ENCODE measurements at regions not wholly inside any gene's neighbourhood (a gene's known extent, or its start where the extent isn't known, plus 50 kb on each side); places are given as distances from the start of the nearest gene placed in this dataset.

DNA sequence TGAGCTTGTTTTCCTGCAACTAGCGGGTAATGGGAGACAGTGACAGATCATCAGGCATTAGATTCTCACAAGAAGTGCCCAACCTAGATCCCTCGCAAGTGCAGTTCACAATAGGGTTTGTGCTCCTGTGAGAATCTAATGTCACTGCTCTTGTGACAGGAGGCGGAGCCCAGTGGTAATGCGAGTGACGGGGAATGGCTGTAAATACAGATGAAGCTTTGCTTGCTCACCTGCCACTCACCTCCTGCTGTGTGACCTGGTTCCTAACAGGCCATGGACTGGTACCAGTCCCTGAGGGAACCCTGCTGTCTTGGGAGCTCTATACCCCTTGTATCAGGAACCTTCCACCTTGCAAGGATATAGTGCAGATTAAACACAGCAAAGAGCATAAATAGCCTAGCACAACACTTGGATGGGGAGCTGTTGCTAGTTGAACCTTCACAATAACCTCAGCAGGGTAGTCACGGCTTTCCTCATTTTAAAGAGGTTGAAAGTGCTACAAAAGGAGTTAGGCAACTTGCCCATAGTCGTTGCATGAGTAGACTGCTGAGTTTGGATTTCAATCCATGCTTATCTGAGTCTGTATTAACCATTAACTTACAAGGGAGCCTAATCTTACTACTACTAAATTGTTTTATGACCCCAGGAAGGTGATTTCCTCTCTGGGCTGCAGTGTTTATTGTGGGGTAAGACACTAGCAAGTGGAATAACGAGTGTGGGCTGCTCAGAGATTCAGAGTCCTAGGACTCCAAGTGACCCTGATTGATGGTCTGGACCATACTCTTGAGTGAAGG lies 156.6 kb upstream of the ZFHX3 start:
- no peak overlapping the region for H3K4me3 ChIP-seq (ENCODE audit: low read depth, low read length)
- TF ChIP-seq, protein P1, sequence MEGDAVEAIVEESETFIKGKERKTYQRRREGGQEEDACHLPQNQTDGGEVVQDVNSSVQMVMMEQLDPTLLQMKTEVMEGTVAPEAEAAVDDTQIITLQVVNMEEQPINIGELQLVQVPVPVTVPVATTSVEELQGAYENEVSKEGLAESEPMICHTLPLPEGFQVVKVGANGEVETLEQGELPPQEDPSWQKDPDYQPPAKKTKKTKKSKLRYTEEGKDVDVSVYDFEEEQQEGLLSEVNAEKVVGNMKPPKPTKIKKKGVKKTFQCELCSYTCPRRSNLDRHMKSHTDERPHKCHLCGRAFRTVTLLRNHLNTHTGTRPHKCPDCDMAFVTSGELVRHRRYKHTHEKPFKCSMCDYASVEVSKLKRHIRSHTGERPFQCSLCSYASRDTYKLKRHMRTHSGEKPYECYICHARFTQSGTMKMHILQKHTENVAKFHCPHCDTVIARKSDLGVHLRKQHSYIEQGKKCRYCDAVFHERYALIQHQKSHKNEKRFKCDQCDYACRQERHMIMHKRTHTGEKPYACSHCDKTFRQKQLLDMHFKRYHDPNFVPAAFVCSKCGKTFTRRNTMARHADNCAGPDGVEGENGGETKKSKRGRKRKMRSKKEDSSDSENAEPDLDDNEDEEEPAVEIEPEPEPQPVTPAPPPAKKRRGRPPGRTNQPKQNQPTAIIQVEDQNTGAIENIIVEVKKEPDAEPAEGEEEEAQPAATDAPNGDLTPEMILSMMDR (IDR thresholded peaks at IDR 0.05; ENCODE audit: low read depth, low read length): no peak

DNA sequence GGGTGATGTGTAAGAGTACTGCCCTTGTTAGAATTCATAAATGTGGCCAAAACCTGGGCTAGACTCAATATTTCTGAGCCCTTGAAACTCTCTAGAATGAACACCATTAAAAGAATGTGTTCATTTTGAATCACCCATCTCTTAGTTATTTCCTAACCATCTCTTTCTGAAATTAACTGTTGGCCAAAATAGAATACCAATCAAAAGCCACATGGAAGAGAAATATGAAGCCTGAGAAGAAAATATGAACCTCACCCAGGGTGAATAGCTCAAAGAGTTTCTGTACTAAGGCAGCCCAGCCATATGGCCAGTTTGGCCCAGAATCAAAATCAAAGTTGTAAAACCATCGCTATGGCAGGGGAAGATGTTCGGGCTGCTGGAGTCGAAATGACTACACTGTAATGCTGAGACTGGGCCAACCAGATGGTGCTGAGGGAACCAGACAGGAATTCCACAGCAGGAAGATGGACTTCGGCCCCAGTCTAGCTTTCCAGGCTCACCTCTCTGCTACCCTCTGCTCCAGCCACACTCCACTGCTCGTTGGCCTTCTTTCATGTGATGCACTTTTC lies 154.3 kb upstream of the ZFHX3 start:
- TF ChIP-seq, protein P1 (IDR thresholded peaks at IDR 0.05; ENCODE audit: low read depth, low read length): no peak
- no peak overlapping the region for H3K4me3 ChIP-seq (ENCODE audit: low read depth, low read length)

- no peak overlapping the region for H3K4me3 ChIP-seq (ENCODE audit: low read depth, low read length)
- TF ChIP-seq, protein P1 (IDR thresholded peaks at IDR 0.05; ENCODE audit: low read depth, low read length): no peak
These were observed 151.3 kb upstream of the ZFHX3 start for GRCh38 chr16:73199214-73199613.

- TF ChIP-seq, protein P1 (IDR thresholded peaks at IDR 0.05; ENCODE audit: low read depth, low read length): no peak
These were observed 150.6 kb upstream of the ZFHX3 start for GRCh38 chr16:73198481-73198880.

DNA sequence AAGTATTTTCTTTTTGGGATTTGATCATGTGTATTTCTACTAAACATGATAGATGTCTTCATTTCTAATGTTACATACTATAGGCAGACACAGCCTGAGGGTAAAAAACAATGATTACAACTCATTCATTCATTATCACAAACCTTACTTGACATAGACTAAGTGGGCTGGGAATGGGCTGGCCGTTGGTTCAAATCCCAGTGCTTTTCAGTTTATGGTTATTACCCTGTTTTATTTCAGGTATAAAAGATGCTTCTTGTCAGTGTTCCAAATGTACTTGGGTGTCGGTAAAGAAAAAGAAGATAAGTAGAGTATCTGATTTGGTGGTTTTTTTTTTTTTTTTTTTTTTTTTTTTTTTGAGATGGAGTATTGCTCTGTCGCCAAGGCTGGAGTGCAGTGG lies 149.7 kb upstream of the ZFHX3 start:
- H3K4me3 ChIP-seq (ENCODE audit: low read depth, low read length): no peak overlapping the region
- TF ChIP-seq, protein P1 (IDR thresholded peaks at IDR 0.05; ENCODE audit: low read depth, low read length): no peak

More at GRCh38 chr16:73198481-73198880, 150.6 kb upstream of the ZFHX3 start:
- H3K4me3 ChIP-seq (ENCODE audit: low read depth, low read length): no peak overlapping the region

DNA sequence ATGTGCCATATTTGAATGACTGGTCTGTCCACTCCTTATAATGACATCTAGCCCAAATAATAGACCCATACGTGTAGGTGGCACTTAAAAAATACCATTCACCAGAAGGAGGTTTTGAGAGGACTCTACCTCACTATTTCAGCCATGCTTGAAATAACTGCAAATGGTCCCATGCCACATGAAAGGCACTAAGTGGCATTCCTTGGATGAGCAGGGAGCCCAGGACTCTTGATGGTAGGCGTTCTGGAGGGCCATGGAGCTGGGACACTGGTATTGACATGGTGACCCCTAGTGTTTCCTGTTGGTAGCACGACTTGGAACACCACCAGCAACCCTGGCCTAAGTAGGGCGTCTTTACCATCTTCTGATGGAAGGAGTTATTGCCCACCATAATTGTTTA lies 148.7 kb upstream of the ZFHX3 start:
- TF ChIP-seq, protein P1 (IDR thresholded peaks at IDR 0.05; ENCODE audit: low read depth, low read length): peak; percentile 17; the same call in 1 of the 2 replicates
- H3K4me3 ChIP-seq (ENCODE audit: low read depth, low read length): no peak overlapping the region

DNA sequence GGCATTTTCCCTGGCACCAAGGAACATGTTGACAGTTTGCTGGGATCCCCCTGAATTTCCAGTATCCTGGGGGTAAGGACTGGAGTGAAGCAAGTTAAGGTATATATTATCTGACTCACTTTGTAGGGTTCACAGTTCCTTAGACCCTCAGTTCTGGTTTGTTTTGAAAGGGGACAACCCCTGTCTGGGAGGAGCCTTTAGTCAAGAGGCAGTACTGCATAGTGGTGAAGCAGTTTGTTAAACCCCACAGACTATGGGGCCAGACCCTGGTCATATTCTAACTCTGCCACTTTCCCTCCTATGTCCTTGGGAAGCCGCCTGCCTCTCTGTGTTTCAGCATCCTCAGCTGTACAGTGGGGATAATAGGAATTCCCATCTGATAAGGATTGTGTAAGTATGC lies 145.5 kb upstream of the ZFHX3 start:
- TF ChIP-seq, protein P1 (IDR thresholded peaks at IDR 0.05; ENCODE audit: low read depth, low read length): no peak

More for the DNA sequence above, 145.5 kb upstream of the ZFHX3 start:
- H3K4me3 ChIP-seq (ENCODE audit: low read depth, low read length): no peak overlapping the region

Data from WI38 (cell line).